HepG2 (cell line): ENCODE measurements at regions not wholly inside any gene's neighbourhood (a gene's known extent, or its start where the extent isn't known, plus 50 kb on each side); places are given as distances from the start of the nearest gene placed in this dataset.

Source experiments
- CBX5 ChIP-seq: sonication (generic); formaldehyde crosslinking; IDR thresholded peaks from 2 replicates; pipeline ENCODE4 v1.4.0; 2020; ENCODE audit warnings: missing genetic modification reagents, borderline replicate concordance
- HNRNPH1 ChIP-seq: fragments of 200-400 bp; formaldehyde crosslinking; optimal IDR thresholded peaks from 2 replicates; pipeline ENCODE3; 2017; ENCODE audit warnings: mild to moderate bottlenecking, low read depth, low read length
- NCOA1 ChIP-seq: sonication (generic); formaldehyde crosslinking; IDR thresholded peaks from 2 replicates; pipeline ENCODE4 v1.9.0; 2021; ENCODE audit warnings: missing genetic modification reagents
- POLR2A ChIP-seq, 2 experiments: IDR thresholded peaks; 2 replicates each; pipeline ENCODE4 v1.6.1; 2011; ENCODE audit warnings: low read depth in 2 of 2, low read length in 2 of 2, mild to moderate bottlenecking in 1 of 2, moderate library complexity in 1 of 2; ENCODE audit not compliant: insufficient read depth in 1 of 2

DNA sequence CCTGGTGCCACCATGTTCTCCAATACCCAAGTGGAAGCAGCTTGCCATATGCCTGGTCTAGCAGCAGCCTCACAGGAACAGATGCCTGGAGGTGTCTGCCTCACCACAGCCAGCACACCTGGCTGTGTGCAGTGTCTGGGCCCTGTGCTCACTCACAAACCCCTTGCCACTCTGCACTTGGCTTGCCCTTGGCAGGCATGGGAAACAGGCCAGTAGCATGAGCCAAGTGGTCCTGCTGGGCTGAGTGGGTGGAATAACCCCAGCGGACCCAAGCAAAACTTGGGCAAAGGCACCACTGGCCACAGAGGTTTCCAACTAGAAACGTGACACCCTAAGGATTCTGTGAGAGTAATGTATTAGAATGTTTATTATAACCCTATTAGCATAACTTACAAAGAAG lies 600.5 kb upstream of the GJE1 start:
- TF ChIP-seq POLR2A (IDR thresholded peaks at IDR 0.05; ENCODE audit: insufficient read depth in 1 of 2, low read depth in 2 of 2, low read length in 2 of 2) (no peak), CBX5 (CRISPR knock-in tag) (no peak), NCOA1 (no peak), HNRNPH1 (no peak)
